HL-60 (cell line): ENCODE measurements at regions not wholly inside any gene's neighbourhood (a gene's known extent, or its start where the extent isn't known, plus 50 kb on each side); places are given as distances from the start of the nearest gene placed in this dataset.

Source experiments
- DNase-seq, 2 experiments: peaks; one replicate each; pipeline ENCODE4 v3.0.0-alpha.2; 2010 to 2020; ENCODE audit warnings: low read depth in 1 of 2, low spot score in 1 of 2
- H3K27ac ChIP-seq: fragments of 250-450 bp; sonication (Bioruptor Pico); replicated peaks from 2 replicates; pipeline ENCODE4 v1.5.1; 2020; ENCODE audit warnings: mild to moderate bottlenecking, moderate library complexity
- H3K27me3 ChIP-seq: fragments of 250-450 bp; sonication (Bioruptor Pico); 2 replicates; pipeline ENCODE4 v1.5.1; 2021; ENCODE audit warnings: mild to moderate bottlenecking, moderate library complexity; ENCODE audit not compliant: insufficient read depth, poor library complexity, severe bottlenecking
- H3K4me3 ChIP-seq: replicated peaks from 2 replicates; pipeline ENCODE4 v1.5.1; 2011; ENCODE audit warnings: mild to moderate bottlenecking, control low read depth, low read length; ENCODE audit not compliant: insufficient read depth
- CTCF ChIP-seq: IDR thresholded peaks from one replicate; pipeline ENCODE4 v1.5.1; 2011; ENCODE audit warnings: low read length, control low read depth, inconsistent platforms; ENCODE audit not compliant: insufficient read depth
- GABPA ChIP-seq: IDR thresholded peaks from 2 replicates; pipeline ENCODE4 v1.6.1; 2012; ENCODE audit warnings: low read depth
- POLR2AphosphoS5 ChIP-seq: IDR thresholded peaks from 2 replicates; pipeline ENCODE4 v1.6.1; 2012; ENCODE audit warnings: low read depth
- REST ChIP-seq: IDR thresholded peaks from 2 replicates; pipeline ENCODE4 v1.6.1; 2012; ENCODE audit warnings: low read depth; ENCODE audit not compliant: insufficient replicate concordance
- SPI1 ChIP-seq: IDR thresholded peaks from 2 replicates; pipeline ENCODE4 v1.6.1; 2012; ENCODE audit warnings: low read depth, mild to moderate bottlenecking, borderline replicate concordance

GRCh38 chr1:189149547-189150375, 1327.9 kb downstream of the BRINP3 start:
- no peak for DNase-seq
- TF ChIP-seq CTCF: no peak
- no peak for TF ChIP-seq REST
- TF ChIP-seq GABPA: no peak
- TF ChIP-seq POLR2AphosphoS5: no peak
- TF ChIP-seq SPI1: no peak
- H3K27me3 ChIP-seq: no peaks in the 10 kb centered on the region
- H3K27ac ChIP-seq: no peak overlapping the region
- no peak overlapping the region for H3K4me3 ChIP-seq

GRCh38 chr1:189150624-189151023, 1327.0 kb downstream of the BRINP3 start:
- no peak overlapping the region for H3K4me3 ChIP-seq
- no peak for DNase-seq
- no peak for TF ChIP-seq CTCF
- TF ChIP-seq POLR2AphosphoS5: no peak
- TF ChIP-seq REST: no peak
- no peak for TF ChIP-seq SPI1
- no peak for TF ChIP-seq GABPA
- no peak overlapping the region for H3K27ac ChIP-seq
- H3K27me3 ChIP-seq: no peaks in the 10 kb centered on the region

- Histone ChIP-seq H3K4me3 (no peak overlapping the region), H3K27ac (no peak overlapping the region), H3K27me3 (no peaks in the 10 kb centered on the region)
- TF ChIP-seq SPI1: no peak
- TF ChIP-seq POLR2AphosphoS5: no peak
- TF ChIP-seq REST: no peak
- no peak for TF ChIP-seq CTCF
- no peak for TF ChIP-seq GABPA
- DNase-seq: no peak
Measured at GRCh38 chr1:189151361-189151760, 1326.3 kb downstream of the BRINP3 start.
